Panc1 (cell line): ENCODE measurements at regions not wholly inside any gene's neighbourhood (a gene's known extent, or its start where the extent isn't known, plus 50 kb on each side); places are given as distances from the start of the nearest gene placed in this dataset.

Source experiments
- CTCF ChIP-seq: fragments of 450-650 bp; IDR thresholded peaks from 2 replicates; pipeline ENCODE4 v1.5.1; 2017; ENCODE audit warnings: mild to moderate bottlenecking
- POLR2AphosphoS5 ChIP-seq: IDR thresholded peaks from 2 replicates; pipeline ENCODE4 v1.6.1; 2012; ENCODE audit warnings: mild to moderate bottlenecking, low read depth, low read length, moderate library complexity
- REST ChIP-seq, 2 experiments: IDR thresholded peaks; 2 replicates each; pipeline ENCODE4 v1.6.1; 2011 to 2012; ENCODE audit warnings: low read depth in 2 of 2, control low read depth in 1 of 2, low read length in 1 of 2, mild to moderate bottlenecking in 1 of 2, moderate library complexity in 1 of 2; ENCODE audit not compliant: insufficient read depth in 1 of 2
- SIN3A ChIP-seq: IDR thresholded peaks from 2 replicates; pipeline ENCODE4 v1.6.1; 2012; ENCODE audit warnings: low read depth, mild to moderate bottlenecking, low read length, moderate library complexity, borderline replicate concordance; ENCODE audit not compliant: insufficient read depth
- TCF7L2 ChIP-seq: IDR thresholded peaks from 2 replicates; pipeline ENCODE4 v1.6.1; 2011; ENCODE audit warnings: mild to moderate bottlenecking, low read depth, low read length, inconsistent platforms

GRCh38 chr3:18666655-18667054 lies 241.5 kb upstream of the SATB1 start:
- TF ChIP-seq CTCF (no peak), SIN3A (no peak), POLR2AphosphoS5 (no peak), REST (IDR thresholded peaks at IDR 0.05; ENCODE audit: insufficient read depth in 1 of 2, low read depth in 2 of 2, low read length in 1 of 2) (no peak), TCF7L2 (no peak)
